HG03342 (cell line): ENCODE measurements at regions not wholly inside any gene's neighbourhood (a gene's known extent, or its start where the extent isn't known, plus 50 kb on each side); places are given as distances from the start of the nearest gene placed in this dataset.
"Not testable (repeated sequence)": the region's sequence is repeated elsewhere in the genome, so short reads cannot be mapped to it uniquely, and the experiment has no call there.

Experiments
- ATAC-seq: cut with Tn5 transposase; IDR thresholded peaks from one replicate; pipeline ENCODE4 v1.9.1; 2021; ENCODE audit warnings: mild to moderate bottlenecking, moderate library complexity; ENCODE audit not compliant: unreplicated experiment

GRCh38 chr6:68575765-68576439 is 59.2 kb upstream of the ADGRB3 start:
- ATAC-seq = no peak

GRCh38 chr6:68572975-68573374 is 62.1 kb upstream of the ADGRB3 start:
- ATAC-seq = peak; percentile 34

- ATAC-seq = peak; percentile 92
These were observed 62.6 kb upstream of the ADGRB3 start for GRCh38 chr6:68572525-68572924.

- no peak for ATAC-seq
These were observed 75.4 kb upstream of the ADGRB3 start for GRCh38 chr6:68559716-68560115.

GRCh38 chr6:68559070-68559469 is 76.0 kb upstream of the ADGRB3 start:
- no peak for ATAC-seq

- ATAC-seq = no peak
These were observed 88.5 kb upstream of the ADGRB3 start for GRCh38 chr6:68546620-68547019.

- ATAC-seq = no peak
These were observed 90.6 kb upstream of the ADGRB3 start for GRCh38 chr6:68544450-68544849.

- ATAC-seq = no peak
These were observed 101.7 kb upstream of the ADGRB3 start for GRCh38 chr6:68533339-68533795.

GRCh38 chr6:68527691-68528090 is 107.4 kb upstream of the ADGRB3 start:
- ATAC-seq = no peak

GRCh38 chr6:68506911-68507310 is 128.2 kb upstream of the ADGRB3 start:
- ATAC-seq = no peak

- ATAC-seq = no peak
These were observed 132.1 kb upstream of the ADGRB3 start for GRCh38 chr6:68502946-68503345.

- no peak for ATAC-seq
These were observed 137.2 kb upstream of the ADGRB3 start for GRCh38 chr6:68497927-68498326.

- not testable (repeated sequence) for ATAC-seq
These were observed 140.2 kb upstream of the ADGRB3 start for GRCh38 chr6:68494880-68495279.

GRCh38 chr6:68476611-68477010 is 158.5 kb upstream of the ADGRB3 start:
- ATAC-seq = no peak

- ATAC-seq = no peak
These were observed 161.5 kb upstream of the ADGRB3 start for GRCh38 chr6:68473433-68474210.

GRCh38 chr6:68468244-68468884 is 166.7 kb upstream of the ADGRB3 start:
- ATAC-seq = no peak

GRCh38 chr6:68458447-68458846 is 176.6 kb upstream of the ADGRB3 start:
- ATAC-seq = no peak

GRCh38 chr6:68447112-68447511 is 188.0 kb upstream of the ADGRB3 start:
- no peak for ATAC-seq

GRCh38 chr6:68445926-68446325 is 189.2 kb upstream of the ADGRB3 start:
- ATAC-seq = no peak

- no peak for ATAC-seq
These were observed 191.4 kb upstream of the ADGRB3 start for GRCh38 chr6:68443704-68444103.

GRCh38 chr6:68427630-68428029 is 207.5 kb upstream of the ADGRB3 start:
- no peak for ATAC-seq

GRCh38 chr6:68410021-68410420 is 225.1 kb upstream of the ADGRB3 start:
- ATAC-seq = no peak
